ENCODE measurements at regions not wholly inside any gene's neighbourhood (a gene's known extent, or its start where the extent isn't known, plus 50 kb on each side); places are given as distances from the start of the nearest gene placed in this dataset.

GRCh38 chr2:37587817-37588216 lies 83.6 kb downstream of the CDC42EP3 start:
- H3K27me3 Mint-ChIP-seq = no peaks in the 10 kb centered on the region
- DNase-seq = no peak
- H3K4me3 Mint-ChIP-seq = peak overlapping the region; percentile 13
- intact Hi-C loops (cut with micrococcal nuclease) = loop anchor here (2.0 to 5.0 kb wide), 4 partner anchors 35 to 244 kb away; partner anchors contain the start of gene CDC42EP3
- H3K9me3 Mint-ChIP-seq = no peaks in the 10 kb centered on the region
- no peaks in the 10 kb centered on the region for H3K36me3 Mint-ChIP-seq
- POLR2A ChIA-PET = interaction anchor here (0.6 to 1.3 kb wide), 4 partner anchors 12 to 179 kb away, joined by 3 to 6 read pairs (median 3); no protein-coding TSS in a partner anchor
- peaks cover 84% of the 10 kb centered on the region for H3K4me1 Mint-ChIP-seq (ENCODE audit: low read depth)
- peak overlapping the region; percentile 92 for H3K27ac Mint-ChIP-seq
- CTCF ChIA-PET = interaction anchor here (2.0 kb wide), 1 partner anchor 32 kb away, joined by 8 read pairs; no protein-coding TSS in a partner anchor

GRCh38 chr2:37588316-37588777 lies 83.1 kb downstream of the CDC42EP3 start:
- no peak for DNase-seq
- Mint-ChIP-seq H3K9me3 (no peaks in the 10 kb centered on the region), H3K27me3 (no peaks in the 10 kb centered on the region), H3K36me3 (no peaks in the 10 kb centered on the region), H3K4me3 (no peak overlapping the region), H3K4me1 (ENCODE audit: low read depth) (peaks cover 79% of the 10 kb centered on the region), H3K27ac (peak overlapping the region; percentile 92)
- intact Hi-C loops (cut with micrococcal nuclease) = loop anchor here (5.0 kb wide), 2 partner anchors 84 to 244 kb away; partner anchors contain the start of gene CDC42EP3
- ChIA-PET POLR2A (interaction anchor here (0.6 to 1.3 kb wide), 4 partner anchors 11 to 180 kb away, joined by 3 to 6 read pairs (median 3); no protein-coding TSS in a partner anchor), CTCF (no interaction called here)

- CTCF ChIA-PET = interaction anchor here (0.6 to 1.5 kb wide), 4 partner anchors 34 to 288 kb away, joined by 3 to 5 read pairs (median 4); no protein-coding TSS in a partner anchor
- H3K27me3 Mint-ChIP-seq = no peaks in the 10 kb centered on the region
- POLR2A ChIA-PET = interaction anchor here (1.3 to 2.3 kb wide), 3 partner anchors 11 to 34 kb away, joined by 3 to 8 read pairs (median 4); no protein-coding TSS in a partner anchor
- peaks cover 69% of the 10 kb centered on the region for H3K4me1 Mint-ChIP-seq (ENCODE audit: low read depth)
- DNase-seq = no peak
- H3K4me3 Mint-ChIP-seq = no peak overlapping the region
- intact Hi-C loops (cut with micrococcal nuclease) = loop anchor here (5.0 kb wide), 2 partner anchors 83 to 243 kb away; partner anchors contain the start of gene CDC42EP3
- no peaks in the 10 kb centered on the region for H3K36me3 Mint-ChIP-seq
- H3K27ac Mint-ChIP-seq = peak overlapping the region; percentile 60
- peaks cover 4% of the 10 kb centered on the region for H3K9me3 Mint-ChIP-seq
Observed at GRCh38 chr2:37589298-37589697, 82.1 kb downstream of the CDC42EP3 start.

GRCh38 chr2:37590119-37590571 lies 81.3 kb downstream of the CDC42EP3 start:
- H3K9me3 Mint-ChIP-seq = peaks cover 10% of the 10 kb centered on the region
- DNase-seq = no peak
- ChIA-PET POLR2A (interaction anchor here (0.6 to 2.3 kb wide), 3 partner anchors 10 to 81 kb away, joined by 3 to 8 read pairs (median 3); no protein-coding TSS in a partner anchor), CTCF (interaction anchor here (0.7 to 1.5 kb wide), 5 partner anchors 10 to 287 kb away, joined by 3 to 7 read pairs (median 5); no protein-coding TSS in a partner anchor)
- H3K4me3 Mint-ChIP-seq = no peak overlapping the region
- intact Hi-C loops (cut with micrococcal nuclease) = no loop called here
- peaks cover 61% of the 10 kb centered on the region for H3K4me1 Mint-ChIP-seq (ENCODE audit: low read depth)
- H3K36me3 Mint-ChIP-seq = peaks cover 2% of the 10 kb centered on the region
- H3K27me3 Mint-ChIP-seq = no peaks in the 10 kb centered on the region
- H3K27ac Mint-ChIP-seq = no peak overlapping the region

All from activated CD4-positive, alpha-beta memory T cell treated with anti-CD3 and anti-CD28 coated beads for 36 hours (primary cell).